ENCODE measurements at regions not wholly inside any gene's neighbourhood (a gene's known extent, or its start where the extent isn't known, plus 50 kb on each side); places are given as distances from the start of the nearest gene placed in this dataset.

GRCh38 chr2:60045456-60045855, 508.0 kb downstream of the BCL11A start:
- no peak for DNase-seq

- no peak for DNase-seq
Observed at GRCh38 chr2:60044484-60044883, 509.0 kb downstream of the BCL11A start.

GRCh38 chr2:60042023-60042422, 511.4 kb downstream of the BCL11A start:
- no peak for DNase-seq

- DNase-seq: no peak
Observed at GRCh38 chr2:60033325-60033724, 520.1 kb downstream of the BCL11A start.

GRCh38 chr2:60029566-60029883, 523.9 kb downstream of the BCL11A start:
- no peak for DNase-seq

GRCh38 chr2:60028849-60029565, 524.4 kb downstream of the BCL11A start:
- no peak for DNase-seq

GRCh38 chr2:60025496-60025895, 528.0 kb downstream of the BCL11A start:
- no peak for DNase-seq

- DNase-seq: no peak
Observed at GRCh38 chr2:60023256-60023985, 530.0 kb downstream of the BCL11A start.

- DNase-seq: no peak
Observed at GRCh38 chr2:60007671-60008070, 545.8 kb downstream of the BCL11A start.

- no peak for DNase-seq
Observed at GRCh38 chr2:60003076-60003475, 550.4 kb downstream of the BCL11A start.

GRCh38 chr2:60002183-60002867, 551.1 kb downstream of the BCL11A start:
- DNase-seq: no peak

- DNase-seq: no peak
Observed at GRCh38 chr2:60000686-60001085, 552.8 kb downstream of the BCL11A start.

GRCh38 chr2:59998324-59998723, 555.1 kb downstream of the BCL11A start:
- no peak for DNase-seq

- DNase-seq: no peak
Observed at GRCh38 chr2:59997371-59997770, 556.1 kb downstream of the BCL11A start.

- no peak for DNase-seq
Observed at GRCh38 chr2:59996855-59997254, 556.6 kb downstream of the BCL11A start.

GRCh38 chr2:59993726-59994125, 559.7 kb downstream of the BCL11A start:
- DNase-seq: no peak

GRCh38 chr2:59988341-59988740, 565.1 kb downstream of the BCL11A start:
- no peak for DNase-seq

GRCh38 chr2:59986511-59986910, 566.9 kb downstream of the BCL11A start:
- DNase-seq: no peak

GRCh38 chr2:59985923-59986322, 567.5 kb downstream of the BCL11A start:
- no peak for DNase-seq

- no peak for DNase-seq
Observed at GRCh38 chr2:59974051-59974766, 579.2 kb downstream of the BCL11A start.

- no peak for DNase-seq
Observed at GRCh38 chr2:59969161-59969560, 584.3 kb downstream of the BCL11A start.

- no peak for DNase-seq
Observed at GRCh38 chr2:59968441-59968840, 585.0 kb downstream of the BCL11A start.

GRCh38 chr2:59967691-59968090, 585.8 kb downstream of the BCL11A start:
- no peak for DNase-seq
